K562 (cell line): ENCODE measurements at regions not wholly inside any gene's neighbourhood (a gene's known extent, or its start where the extent isn't known, plus 50 kb on each side); places are given as distances from the start of the nearest gene placed in this dataset.

ENCODE experiments used
- CBX1 ChIP-seq: sonication (generic); IDR thresholded peaks from 2 replicates; pipeline ENCODE4 v1.6.1; 2016; ENCODE audit warnings: antibody characterized with exemption, low read depth, mild to moderate bottlenecking
- HES1 ChIP-seq: fragments of 450-650 bp; IDR thresholded peaks from 2 replicates; pipeline ENCODE4 v1.6.1; 2016; ENCODE audit warnings: low read depth, mild to moderate bottlenecking, moderate library complexity
- HIVEP1 ChIP-seq: fragments of 250-450 bp; sonication (Bioruptor Pico); IDR thresholded peaks from 2 replicates; pipeline ENCODE4 v1.4.0; 2020; ENCODE audit warnings: mild to moderate bottlenecking
- HOXB6 ChIP-seq: fragments of 250-450 bp; sonication (Bioruptor Pico); IDR thresholded peaks from 2 replicates; pipeline ENCODE4 v1.5.1; 2022; ENCODE audit warnings: mild to moderate bottlenecking, borderline replicate concordance
- JUNB ChIP-seq: fragments of 450-650 bp; formaldehyde crosslinking; conservative IDR thresholded peaks from 2 replicates; pipeline ENCODE4 v1.4.0; 2020; ENCODE audit warnings: mild to moderate bottlenecking
- JUND ChIP-seq, 2 experiments: IDR thresholded peaks; 2 replicates in 1 of 2; 3 replicates in 1 of 2; pipeline ENCODE4 v1.6.1; 2011; ENCODE audit warnings: borderline replicate concordance in 2 of 2, low read depth in 2 of 2, low read length in 2 of 2, improper control_type of control experiment in 1 of 2, missing biosample characterization in 1 of 2, missing genetic modification characterization in 1 of 2, missing genetic modification reagents in 1 of 2
- MCM2 ChIP-seq: fragments of 450-650 bp; IDR thresholded peaks from 2 replicates; pipeline ENCODE4 v1.6.1; 2017; ENCODE audit warnings: low read depth, mild to moderate bottlenecking
- MCM5 ChIP-seq: fragments of 450-650 bp; IDR thresholded peaks from 2 replicates; pipeline ENCODE4 v1.6.1; 2016; ENCODE audit warnings: low read depth
- NFATC3 ChIP-seq: fragments of 450-650 bp; IDR thresholded peaks from 2 replicates; pipeline ENCODE4 v1.6.1; 2017; ENCODE audit warnings: mild to moderate bottlenecking
- PHB ChIP-seq: fragments of 250-450 bp; sonication (Bioruptor Pico); IDR thresholded peaks from 2 replicates; pipeline ENCODE4 v1.5.0; 2021
- SETDB1 ChIP-seq: IDR thresholded peaks from one replicate; pipeline ENCODE4 v1.6.1; 2012; ENCODE audit warnings: low read length, control low read depth, inconsistent platforms
- ZBTB40 ChIP-seq, 2 experiments: fragments of 450-650 bp in 1 of 2; sonication (generic) in 1 of 2; formaldehyde crosslinking in 1 of 2; IDR thresholded peaks; 2 replicates each; pipeline versions ENCODE4 v1.7.1 to v1.9.0; 2016 to 2022; ENCODE audit warnings: inconsistent platforms in 1 of 2, mild to moderate bottlenecking in 1 of 2, missing genetic modification reagents in 1 of 2
- ZNF445 ChIP-seq: fragments of 250-450 bp; sonication (Bioruptor Pico); IDR thresholded peaks from 2 replicates; pipeline ENCODE4 v1.4.0; 2020; ENCODE audit warnings: low read depth, mild to moderate bottlenecking, moderate library complexity

GRCh38 chr14:84217066-84217465 is 1312.9 kb upstream of the FLRT2 start (continued):
- TF ChIP-seq ZBTB40 (IDR thresholded peaks at IDR 0.05) (no peak), ZBTB40 (CRISPR knock-in tag; IDR thresholded peaks at IDR 0.05) (no peak), HOXB6 (CRISPR knock-in tag) (no peak), JUNB (CRISPR knock-in tag) (no peak), HIVEP1 (CRISPR knock-in tag) (no peak), MCM2 (no peak), NFATC3 (no peak), CBX1 (no peak), ZNF445 (CRISPR knock-in tag) (no peak), JUND (IDR thresholded peaks at IDR 0.05; ENCODE audit: borderline replicate concordance, low read depth, low read length) (no peak), JUND (tag; IDR thresholded peaks at IDR 0.05; ENCODE audit: borderline replicate concordance, low read depth, low read length) (no peak), SETDB1 (no peak), HES1 (no peak), MCM5 (no peak), PHB (CRISPR knock-in tag) (no peak)
